Ishikawa (cell line): ENCODE measurements at regions not wholly inside any gene's neighbourhood (a gene's known extent, or its start where the extent isn't known, plus 50 kb on each side); places are given as distances from the start of the nearest gene placed in this dataset.

Experiments
- CEBPB ChIP-seq: IDR thresholded peaks from 2 replicates; pipeline ENCODE4 v1.6.1; 2012
- CREB1 ChIP-seq: IDR thresholded peaks from 2 replicates; pipeline ENCODE4 v1.6.1; 2012; ENCODE audit warnings: low read depth
- EGR1 ChIP-seq: IDR thresholded peaks from 2 replicates; pipeline ENCODE4 v1.6.1; 2012
- EP300 ChIP-seq: IDR thresholded peaks from 2 replicates; pipeline ENCODE4 v1.6.1; 2012; ENCODE audit warnings: borderline replicate concordance
- FOXM1 ChIP-seq: IDR thresholded peaks from 2 replicates; pipeline ENCODE4 v1.6.1; 2012; ENCODE audit warnings: low read depth, borderline replicate concordance
- NFIC ChIP-seq: IDR thresholded peaks from 2 replicates; pipeline ENCODE4 v1.6.1; 2012
- RAD21 ChIP-seq: IDR thresholded peaks from 2 replicates; pipeline ENCODE4 v1.6.1; 2012; ENCODE audit warnings: low read depth
- TAF1 ChIP-seq: IDR thresholded peaks from 2 replicates; pipeline ENCODE4 v1.6.1; 2012; ENCODE audit warnings: low read depth, mild to moderate bottlenecking
- TCF12 ChIP-seq: IDR thresholded peaks from 2 replicates; pipeline ENCODE4 v1.6.1; 2012; ENCODE audit warnings: low read depth
- TEAD4 ChIP-seq: IDR thresholded peaks from 2 replicates; pipeline ENCODE4 v1.6.1; 2012
- YY1 ChIP-seq: IDR thresholded peaks from 2 replicates; pipeline ENCODE4 v1.6.1; 2012; ENCODE audit warnings: low read depth
- ZBTB7A ChIP-seq: IDR thresholded peaks from 2 replicates; pipeline ENCODE4 v1.6.1; 2012; ENCODE audit warnings: low read depth
- TF ChIP-seq, protein P1 (sequence below): IDR thresholded peaks from 2 replicates; pipeline ENCODE4 v1.6.1; 2012; ENCODE audit warnings: low read depth, mild to moderate bottlenecking
- TF ChIP-seq, protein P2 (sequence below): IDR thresholded peaks from 2 replicates; pipeline ENCODE4 v1.6.1; 2012
- TF ChIP-seq, protein P3 (sequence below): IDR thresholded peaks from 2 replicates; pipeline ENCODE4 v1.6.1; 2012

- TF ChIP-seq TCF12 (no peak), CREB1 (no peak), EP300 (no peak), NFIC (no peak), EGR1 (no peak), ZBTB7A (no peak), TAF1 (no peak), FOXM1 (no peak), RAD21 (no peak), YY1 (no peak), TEAD4 (no peak), CEBPB (no peak)
- TF ChIP-seq, protein P1, sequence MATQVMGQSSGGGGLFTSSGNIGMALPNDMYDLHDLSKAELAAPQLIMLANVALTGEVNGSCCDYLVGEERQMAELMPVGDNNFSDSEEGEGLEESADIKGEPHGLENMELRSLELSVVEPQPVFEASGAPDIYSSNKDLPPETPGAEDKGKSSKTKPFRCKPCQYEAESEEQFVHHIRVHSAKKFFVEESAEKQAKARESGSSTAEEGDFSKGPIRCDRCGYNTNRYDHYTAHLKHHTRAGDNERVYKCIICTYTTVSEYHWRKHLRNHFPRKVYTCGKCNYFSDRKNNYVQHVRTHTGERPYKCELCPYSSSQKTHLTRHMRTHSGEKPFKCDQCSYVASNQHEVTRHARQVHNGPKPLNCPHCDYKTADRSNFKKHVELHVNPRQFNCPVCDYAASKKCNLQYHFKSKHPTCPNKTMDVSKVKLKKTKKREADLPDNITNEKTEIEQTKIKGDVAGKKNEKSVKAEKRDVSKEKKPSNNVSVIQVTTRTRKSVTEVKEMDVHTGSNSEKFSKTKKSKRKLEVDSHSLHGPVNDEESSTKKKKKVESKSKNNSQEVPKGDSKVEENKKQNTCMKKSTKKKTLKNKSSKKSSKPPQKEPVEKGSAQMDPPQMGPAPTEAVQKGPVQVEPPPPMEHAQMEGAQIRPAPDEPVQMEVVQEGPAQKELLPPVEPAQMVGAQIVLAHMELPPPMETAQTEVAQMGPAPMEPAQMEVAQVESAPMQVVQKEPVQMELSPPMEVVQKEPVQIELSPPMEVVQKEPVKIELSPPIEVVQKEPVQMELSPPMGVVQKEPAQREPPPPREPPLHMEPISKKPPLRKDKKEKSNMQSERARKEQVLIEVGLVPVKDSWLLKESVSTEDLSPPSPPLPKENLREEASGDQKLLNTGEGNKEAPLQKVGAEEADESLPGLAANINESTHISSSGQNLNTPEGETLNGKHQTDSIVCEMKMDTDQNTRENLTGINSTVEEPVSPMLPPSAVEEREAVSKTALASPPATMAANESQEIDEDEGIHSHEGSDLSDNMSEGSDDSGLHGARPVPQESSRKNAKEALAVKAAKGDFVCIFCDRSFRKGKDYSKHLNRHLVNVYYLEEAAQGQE: no peak
- TF ChIP-seq, protein P2, sequence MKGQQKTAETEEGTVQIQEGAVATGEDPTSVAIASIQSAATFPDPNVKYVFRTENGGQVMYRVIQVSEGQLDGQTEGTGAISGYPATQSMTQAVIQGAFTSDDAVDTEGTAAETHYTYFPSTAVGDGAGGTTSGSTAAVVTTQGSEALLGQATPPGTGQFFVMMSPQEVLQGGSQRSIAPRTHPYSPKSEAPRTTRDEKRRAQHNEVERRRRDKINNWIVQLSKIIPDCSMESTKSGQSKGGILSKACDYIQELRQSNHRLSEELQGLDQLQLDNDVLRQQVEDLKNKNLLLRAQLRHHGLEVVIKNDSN: no peak
- TF ChIP-seq, protein P3, sequence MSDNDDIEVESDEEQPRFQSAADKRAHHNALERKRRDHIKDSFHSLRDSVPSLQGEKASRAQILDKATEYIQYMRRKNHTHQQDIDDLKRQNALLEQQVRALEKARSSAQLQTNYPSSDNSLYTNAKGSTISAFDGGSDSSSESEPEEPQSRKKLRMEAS: no peak
These were observed 211.1 kb upstream of the PLET1 start for GRCh38 chr11:112471731-112472130.

DNA sequence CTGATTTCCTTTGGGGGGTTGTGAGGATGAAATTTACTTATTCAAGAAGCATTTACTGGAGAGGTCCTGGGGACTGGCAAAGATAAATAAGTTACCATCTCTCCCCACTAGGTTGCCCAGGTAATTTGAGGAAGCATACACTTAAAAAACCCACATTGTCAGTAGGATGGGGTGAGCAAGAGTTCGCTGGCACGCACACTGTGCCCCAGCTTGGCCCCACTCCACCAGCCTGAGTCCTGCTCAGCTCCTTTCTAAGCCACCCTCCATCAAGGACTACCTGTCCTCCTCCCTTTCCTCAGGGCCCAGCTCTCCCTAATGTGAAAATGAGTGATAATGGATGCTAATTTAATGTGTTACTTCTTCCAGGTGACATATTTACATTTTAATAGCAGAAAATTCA, 216.5 kb upstream of the PLET1 start:
- TF ChIP-seq, protein P3: no peak
- TF ChIP-seq YY1: no peak
- no peak for TF ChIP-seq NFIC
- TF ChIP-seq CEBPB: no peak
- TF ChIP-seq, protein P2: no peak
- no peak for TF ChIP-seq EGR1
- TF ChIP-seq TCF12: no peak
- TF ChIP-seq EP300: no peak
- TF ChIP-seq ZBTB7A: no peak
- TF ChIP-seq FOXM1: no peak
- no peak for TF ChIP-seq TAF1
- TF ChIP-seq RAD21: no peak
- no peak for TF ChIP-seq TEAD4
- TF ChIP-seq, protein P1: no peak

- TF ChIP-seq, protein P3: no peak
- TF ChIP-seq, protein P2: no peak
- TF ChIP-seq ZBTB7A (no peak), EGR1 (no peak), NFIC (no peak), TEAD4 (no peak), FOXM1 (no peak), TAF1 (no peak), RAD21 (no peak), TCF12 (no peak), EP300 (no peak)
These were observed 217.1 kb upstream of the PLET1 start for GRCh38 chr11:112477581-112478317.

- TF ChIP-seq, protein P3: no peak
- TF ChIP-seq, protein P1: no peak
- TF ChIP-seq TCF12 (no peak), YY1 (no peak), NFIC (no peak)
These were observed 218.1 kb upstream of the PLET1 start for GRCh38 chr11:112478806-112479205.
